HepG2 (cell line): ENCODE measurements at regions not wholly inside any gene's neighbourhood (a gene's known extent, or its start where the extent isn't known, plus 50 kb on each side); places are given as distances from the start of the nearest gene placed in this dataset.

Experiments used
- CTCF ChIP-seq: sonication (generic); formaldehyde crosslinking; IDR thresholded peaks from 2 replicates; pipeline ENCODE4 v1.5.0; 2020; ENCODE audit warnings: mild to moderate bottlenecking, missing genetic modification reagents, moderate library complexity
- POLR2AphosphoS5 ChIP-seq: IDR thresholded peaks from 2 replicates; pipeline ENCODE4 v1.6.1; 2012; ENCODE audit warnings: low read depth, low read length
- ZKSCAN5 ChIP-seq: sonication (generic); formaldehyde crosslinking; IDR thresholded peaks from 2 replicates; pipeline ENCODE4 v1.5.1; 2020; ENCODE audit warnings: mild to moderate bottlenecking, missing genetic modification reagents
- ZSCAN30 ChIP-seq: sonication (generic); formaldehyde crosslinking; IDR thresholded peaks from 2 replicates; pipeline ENCODE4 v1.5.0; 2020; ENCODE audit warnings: mild to moderate bottlenecking, missing genetic modification reagents
- TF ChIP-seq, protein P1 (sequence below): sonication (generic); formaldehyde crosslinking; IDR thresholded peaks from 2 replicates; pipeline ENCODE4 v1.5.1; 2020; ENCODE audit warnings: missing genetic modification reagents, mild to moderate bottlenecking, borderline replicate concordance

- TF ChIP-seq, protein P1, sequence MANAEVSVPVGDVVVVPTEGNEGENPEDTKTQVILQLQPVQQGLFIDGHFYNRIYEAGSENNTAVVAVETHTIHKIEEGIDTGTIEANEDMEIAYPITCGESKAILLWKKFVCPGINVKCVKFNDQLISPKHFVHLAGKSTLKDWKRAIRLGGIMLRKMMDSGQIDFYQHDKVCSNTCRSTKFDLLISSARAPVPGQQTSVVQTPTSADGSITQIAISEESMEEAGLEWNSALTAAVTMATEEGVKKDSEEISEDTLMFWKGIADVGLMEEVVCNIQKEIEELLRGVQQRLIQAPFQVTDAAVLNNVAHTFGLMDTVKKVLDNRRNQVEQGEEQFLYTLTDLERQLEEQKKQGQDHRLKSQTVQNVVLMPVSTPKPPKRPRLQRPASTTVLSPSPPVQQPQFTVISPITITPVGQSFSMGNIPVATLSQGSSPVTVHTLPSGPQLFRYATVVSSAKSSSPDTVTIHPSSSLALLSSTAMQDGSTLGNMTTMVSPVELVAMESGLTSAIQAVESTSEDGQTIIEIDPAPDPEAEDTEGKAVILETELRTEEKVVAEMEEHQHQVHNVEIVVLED (CRISPR knock-in tag): no peak
- TF ChIP-seq ZKSCAN5 (CRISPR knock-in tag): no peak
- TF ChIP-seq CTCF (CRISPR knock-in tag): no peak
- TF ChIP-seq POLR2AphosphoS5: no peak
- no peak for TF ChIP-seq ZSCAN30 (CRISPR knock-in tag)
Measured at GRCh38 chr5:53200306-53200705, 90.7 kb upstream of the MOCS2 start.
